HepG2 (cell line): ENCODE measurements at regions not wholly inside any gene's neighbourhood (a gene's known extent, or its start where the extent isn't known, plus 50 kb on each side); places are given as distances from the start of the nearest gene placed in this dataset.

ENCODE experiments used
- ATAC-seq: fragments of 200-7000 bp; cut with Tn5 transposase; 3 replicates; pipeline ENCODE4 v1.9.1; 2020; ENCODE audit warnings: mild to moderate bottlenecking, moderate library complexity
- BruUV-seq: library from RNA; stranded (reverse); fragments of 400-500 nt; replicated peaks from 2 replicates; lab custom pipeline; 2021; lab: Mats Ljungman, UMichigan
- CTCF ChIA-PET: fragments of 300-600 bp; formaldehyde crosslinking; extraction: SDS; loops from one replicate; lab custom pipeline; 2021; ENCODE audit warnings: low total read pairs, inconsistent platforms, low intra/inter-chr PET ratio; lab: Yijun Ruan, JAX
- POLR2A ChIA-PET: fragments of 350-600 bp; sonication (Branson Sonifier 250); formaldehyde crosslinking; loops from one replicate; lab custom pipeline; 2020; ENCODE audit warnings: antibody characterized with exemption, inconsistent platforms; lab: Yijun Ruan, JAX
- DNase-seq: peaks from one replicate; pipeline ENCODE4 v3.0.0-alpha.2; 2015; ENCODE audit warnings: low spot score
- FAIRE-seq: peaks from 3 replicates; lab custom pipeline; 2011; peaks lifted over from hg19 to GRCh38; lab: Jason Lieb, UNC
- H2AFZ ChIP-seq: one replicate; pipeline ENCODE4 v1.6.1; 2011; ENCODE audit warnings: low read length, inconsistent platforms
- H3K27ac ChIP-seq: fragments of 300-600 bp; 3 replicates; pipeline ENCODE4 v1.8.0; 2011; ENCODE audit warnings: mixed run types, mild to moderate bottlenecking, mixed read lengths, low read length, inconsistent platforms; ENCODE audit not compliant: insufficient read depth; ENCODE audit errors: extremely low read length
- H3K27me3 ChIP-seq, 2 experiments: fragments of 200-600 bp in 1 of 2; 2 replicates in 1 of 2; 3 replicates in 1 of 2; pipeline versions ENCODE4 v1.6.0 to v1.8.0; 2011; ENCODE audit warnings: low read length in 2 of 2, mild to moderate bottlenecking in 2 of 2, moderate library complexity in 2 of 2, inconsistent platforms in 1 of 2; ENCODE audit not compliant: insufficient read depth in 2 of 2, control insufficient read depth in 1 of 2
- H3K36me3 ChIP-seq, 2 experiments: fragments of 200-600 bp in 1 of 2; replicated peaks in 1 of 2; 2 replicates in 1 of 2; 3 replicates in 1 of 2; pipeline versions ENCODE4 v1.5.1 to v1.8.0; 2011; ENCODE audit warnings: low read length in 2 of 2, inconsistent platforms in 1 of 2; ENCODE audit not compliant: insufficient read depth in 2 of 2, control insufficient read depth in 1 of 2
- H3K4me1 ChIP-seq: 2 replicates; pipeline ENCODE4 v1.5.1; 2012; ENCODE audit warnings: low read length, inconsistent platforms; ENCODE audit not compliant: insufficient read depth
- H3K4me2 ChIP-seq: 2 replicates; pipeline ENCODE4 v1.6.0; 2011; ENCODE audit warnings: low read depth, low read length, inconsistent platforms
- H3K4me3 ChIP-seq, 3 experiments: fragments of 200-600 bp in 1 of 3; sonication (generic), shearing (Covaris generic) in 1 of 3; replicated peaks in 1 of 3; 2 replicates each; pipeline ENCODE4 v1.5.1; 2011 to 2016; ENCODE audit warnings: low read length in 3 of 3, inconsistent platforms in 2 of 3, low read depth in 2 of 3, mild to moderate bottlenecking in 2 of 3, control low read depth in 1 of 3, mixed read lengths in 1 of 3; ENCODE audit not compliant: insufficient read depth in 1 of 3
- H3K79me2 ChIP-seq: one replicate; pipeline ENCODE4 v1.6.1; 2011; ENCODE audit warnings: low read length, inconsistent platforms; ENCODE audit not compliant: insufficient read depth
- H3K9ac ChIP-seq: 2 replicates; pipeline ENCODE4 v1.6.0; 2011; ENCODE audit warnings: mild to moderate bottlenecking, low read depth, low read length, inconsistent platforms; ENCODE audit not compliant: insufficient read depth
- H3K9me3 ChIP-seq: 2 replicates; pipeline ENCODE4 v1.5.1; 2012; ENCODE audit warnings: mild to moderate bottlenecking, low read length
- H4K20me1 ChIP-seq: 2 replicates; pipeline ENCODE4 v1.6.0; 2011; ENCODE audit warnings: inconsistent platforms, mild to moderate bottlenecking, low read length, moderate library complexity; ENCODE audit not compliant: insufficient read depth
- EEA1 ChIP-seq: sonication (generic); formaldehyde crosslinking; IDR thresholded peaks from 2 replicates; pipeline ENCODE4 v1.5.1; 2020; ENCODE audit warnings: mild to moderate bottlenecking, missing genetic modification reagents, borderline replicate concordance
- EED ChIP-seq: sonication (generic); formaldehyde crosslinking; IDR thresholded peaks from 2 replicates; pipeline ENCODE4 v1.5.0; 2020; ENCODE audit warnings: mild to moderate bottlenecking, missing genetic modification reagents
- HCFC1 ChIP-seq: fragments of 150-350 bp; IDR thresholded peaks from 2 replicates; pipeline ENCODE4 v1.6.1; 2014; ENCODE audit warnings: low read depth, low read length
- HOXA3 ChIP-seq: sonication (generic); formaldehyde crosslinking; IDR thresholded peaks from 2 replicates; pipeline ENCODE4 v1.5.0; 2020; ENCODE audit warnings: missing genetic modification reagents
- MNT ChIP-seq: fragments of 450-650 bp; IDR thresholded peaks from 2 replicates; pipeline ENCODE4 v1.6.1; 2016
- SYNCRIP ChIP-seq: fragments of 200-400 bp; formaldehyde crosslinking; IDR thresholded peaks from 2 replicates; pipeline ENCODE4 v1.6.1; 2018; ENCODE audit warnings: mild to moderate bottlenecking, low read depth, low read length; ENCODE audit not compliant: insufficient read depth
- WIZ ChIP-seq: sonication (generic); formaldehyde crosslinking; IDR thresholded peaks from 2 replicates; pipeline ENCODE4 v1.5.1; 2020; ENCODE audit warnings: mild to moderate bottlenecking, missing genetic modification reagents
- YEATS2 ChIP-seq: sonication (generic); formaldehyde crosslinking; IDR thresholded peaks from 2 replicates; pipeline ENCODE4 v1.4.0; 2020; ENCODE audit warnings: missing genetic modification reagents, borderline replicate concordance
- ZBTB14 ChIP-seq: sonication (generic); formaldehyde crosslinking; IDR thresholded peaks from 2 replicates; pipeline ENCODE4 v1.4.0; 2020; ENCODE audit warnings: missing genetic modification reagents
- ZNF12 ChIP-seq: sonication (generic); formaldehyde crosslinking; IDR thresholded peaks from 2 replicates; pipeline ENCODE4 v1.5.0; 2020; ENCODE audit warnings: missing genetic modification reagents
- ZNF34 ChIP-seq: sonication (generic); formaldehyde crosslinking; IDR thresholded peaks from 2 replicates; pipeline ENCODE4 v1.4.0; 2020; ENCODE audit warnings: mild to moderate bottlenecking, missing genetic modification reagents, borderline replicate concordance
- ZNF557 ChIP-seq: sonication (generic); formaldehyde crosslinking; IDR thresholded peaks from 2 replicates; pipeline ENCODE4 v1.4.0; 2020; ENCODE audit warnings: missing genetic modification reagents
- ZNF878 ChIP-seq: sonication (generic); formaldehyde crosslinking; IDR thresholded peaks from 2 replicates; pipeline ENCODE4 v1.8.1; 2023; ENCODE audit warnings: mild to moderate bottlenecking, missing genetic modification reagents, moderate library complexity
- WGBS: methylation state at CpG from one replicate; pipeline ENCODE4 v1.1.6; 2017; ENCODE audit warnings: low lambda C conversion rate; 5-methylcytosine and 5-hydroxymethylcytosine counted together
- in situ Hi-C: cut with HindIII; loops from 2 replicates; pipeline ENCODE4 v1.10.0; 2017; ENCODE audit warnings: low pct_unique_long_range_greater_than_20kb; ENCODE audit not compliant: extremely low pct_ligation_motif_present
- intact Hi-C: fragments of 100-400 bp; cut with micrococcal nuclease; formaldehyde crosslinking; loops from one replicate; pipeline ENCODE4 v1.10.0; 2022; ENCODE audit not compliant: unreplicated experiment

- Histone ChIP-seq H2AFZ (no peak overlapping the region), H3K79me2 (no peaks in the 10 kb centered on the region), H3K27me3 (no peaks in the 10 kb centered on the region), H4K20me1 (no peaks in the 10 kb centered on the region), H3K9me3 (no peaks in the 10 kb centered on the region), H3K4me3 (no peak overlapping the region), H3K36me3 (no peaks in the 10 kb centered on the region), H3K9ac (no peak overlapping the region), H3K27ac (no peak overlapping the region), H3K4me1 (peaks cover 14% of the 10 kb centered on the region; the same call in 1 of the 2 replicates), H3K4me2 (no peak overlapping the region)
- CTCF ChIA-PET, result no interaction called here
- DNase-seq (no peak), ATAC-seq (no peak), FAIRE-seq (no peak)
- in situ Hi-C loops, result no loop called here
- intact Hi-C loops, result no loop called here
- TF ChIP-seq EED (CRISPR knock-in tag) (no peak), MNT (peak; percentile 80)
- POLR2A ChIA-PET, result no interaction called here
- 0% methylated on average over 1 of the region's 1 CpG for WGBS
- no TSS peak for BruUV-seq
These were observed 59.9 kb downstream of the IRX2 start for GRCh38 chr5:2691530-2691929.

GRCh38 chr5:2690293-2690692 lies 61.2 kb downstream of the IRX2 start:
- ChIA-PET CTCF (no interaction called here), POLR2A (no interaction called here)
- peaks cover 2% of the 10 kb centered on the region; the same call in 1 of the 2 replicates for H3K4me1 ChIP-seq
- no peak for TF ChIP-seq WIZ
- no peak for TF ChIP-seq HOXA3
- TF ChIP-seq ZNF12 (CRISPR knock-in tag), result no peak
- TF ChIP-seq ZNF34 (CRISPR knock-in tag), result no peak
- TF ChIP-seq SYNCRIP, result no peak
- no peak for TF ChIP-seq ZNF557 (CRISPR knock-in tag)
- TF ChIP-seq EEA1 (CRISPR knock-in tag), result no peak
- no peak for TF ChIP-seq ZNF878
- no peak for TF ChIP-seq HCFC1
- TF ChIP-seq ZBTB14 (CRISPR knock-in tag), result no peak
- no peak for TF ChIP-seq YEATS2 (CRISPR knock-in tag)
- no peaks in the 10 kb centered on the region for H3K9me3 ChIP-seq
- BruUV-seq, result no TSS peak
- no peak for ATAC-seq
- no peak overlapping the region for H3K4me3 ChIP-seq
- no peak overlapping the region for H2AFZ ChIP-seq
- FAIRE-seq, result no peak
- in situ Hi-C loops, result no loop called here
- H3K27me3 ChIP-seq, result peaks cover 0 to 7% of the 10 kb centered on the region in 2 experiments; a peak in 1 of 5 replicates
- no peaks in the 10 kb centered on the region for H4K20me1 ChIP-seq
- DNase-seq, result no peak
- no peak overlapping the region for H3K9ac ChIP-seq
- no peak overlapping the region for H3K27ac ChIP-seq
- H3K79me2 ChIP-seq, result no peaks in the 10 kb centered on the region
- no peaks in the 10 kb centered on the region for H3K36me3 ChIP-seq
- intact Hi-C loops, result no loop called here
- H3K4me2 ChIP-seq, result no peak overlapping the region
- WGBS, result 0% methylated on average over 5 of the region's 6 CpGs
